ENCODE measurements at regions not wholly inside any gene's neighbourhood (a gene's known extent, or its start where the extent isn't known, plus 50 kb on each side); places are given as distances from the start of the nearest gene placed in this dataset.

GRCh38 chr5:114185274-114185673, 176.6 kb upstream of the KCNN2 start:
- TF ChIP-seq POLR2A (IDR thresholded peaks at IDR 0.05) = no peak
- TF ChIP-seq, protein P1, sequence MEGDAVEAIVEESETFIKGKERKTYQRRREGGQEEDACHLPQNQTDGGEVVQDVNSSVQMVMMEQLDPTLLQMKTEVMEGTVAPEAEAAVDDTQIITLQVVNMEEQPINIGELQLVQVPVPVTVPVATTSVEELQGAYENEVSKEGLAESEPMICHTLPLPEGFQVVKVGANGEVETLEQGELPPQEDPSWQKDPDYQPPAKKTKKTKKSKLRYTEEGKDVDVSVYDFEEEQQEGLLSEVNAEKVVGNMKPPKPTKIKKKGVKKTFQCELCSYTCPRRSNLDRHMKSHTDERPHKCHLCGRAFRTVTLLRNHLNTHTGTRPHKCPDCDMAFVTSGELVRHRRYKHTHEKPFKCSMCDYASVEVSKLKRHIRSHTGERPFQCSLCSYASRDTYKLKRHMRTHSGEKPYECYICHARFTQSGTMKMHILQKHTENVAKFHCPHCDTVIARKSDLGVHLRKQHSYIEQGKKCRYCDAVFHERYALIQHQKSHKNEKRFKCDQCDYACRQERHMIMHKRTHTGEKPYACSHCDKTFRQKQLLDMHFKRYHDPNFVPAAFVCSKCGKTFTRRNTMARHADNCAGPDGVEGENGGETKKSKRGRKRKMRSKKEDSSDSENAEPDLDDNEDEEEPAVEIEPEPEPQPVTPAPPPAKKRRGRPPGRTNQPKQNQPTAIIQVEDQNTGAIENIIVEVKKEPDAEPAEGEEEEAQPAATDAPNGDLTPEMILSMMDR (IDR thresholded peaks at IDR 0.05) = no peak
